B cell (primary cell): ENCODE measurements at regions not wholly inside any gene's neighbourhood (a gene's known extent, or its start where the extent isn't known, plus 50 kb on each side); places are given as distances from the start of the nearest gene placed in this dataset.

Source experiments
- ATAC-seq: fragments of 200-7000 bp; cut with Tn5 transposase; one replicate; pipeline ENCODE4 v1.10.0; 2021; ENCODE audit warnings: low read depth, mild to moderate bottlenecking, moderate number of reproducible peaks, moderate library complexity
- CTCF ChIA-PET: fragments of 350-600 bp; sonication (Branson Sonifier 250); formaldehyde crosslinking; loops from one replicate; lab custom pipeline; 2021; ENCODE audit warnings: antibody characterized with exemption, inconsistent platforms; lab: Charles Lee
- POLR2A ChIA-PET: fragments of 350-600 bp; sonication (Branson Sonifier 250); formaldehyde crosslinking; loops from one replicate; lab custom pipeline; 2021; ENCODE audit warnings: antibody characterized with exemption; lab: Charles Lee
- DNase-seq: peaks from one replicate; pipeline ENCODE4 v3.0.0; 2013
- H2AFZ ChIP-seq: 2 replicates; pipeline ENCODE4 v1.6.1; 2012; ENCODE audit warnings: mild to moderate bottlenecking, low read depth, low read length; ENCODE audit not compliant: insufficient read depth, poor library complexity, severe bottlenecking
- H3K27ac ChIP-seq, 2 donors: 1 replicate in 1 of 2; 2 replicates in 1 of 2; pipeline ENCODE4 v1.5.1; 2012 to 2013; ENCODE audit warnings: low read length in 2 of 2, mild to moderate bottlenecking in 2 of 2, moderate library complexity in 1 of 2
- H3K27me3 ChIP-seq, 4 experiments: fragments of 200-600 bp in 1 of 4; sonication (generic) in 1 of 4; replicated peaks in 1 of 4; 1 replicate in 2 of 4; 2 replicates in 2 of 4; pipeline versions ENCODE4 v1.6.1 to v1.7.0; 2013 to 2016; ENCODE audit warnings: low read length in 3 of 4, mild to moderate bottlenecking in 2 of 4, mixed read lengths in 1 of 4, moderate library complexity in 1 of 4; ENCODE audit not compliant: insufficient read depth in 4 of 4, control insufficient read depth in 3 of 4; ENCODE audit errors: control extremely low read depth in 1 of 4
- H3K36me3 ChIP-seq, 2 experiments: replicated peaks in 1 of 2; 1 replicate in 1 of 2; 2 replicates in 1 of 2; pipeline versions ENCODE4 v1.6.1 to v1.7.1; 2013; ENCODE audit warnings: low read length in 1 of 2; ENCODE audit not compliant: insufficient read depth in 2 of 2, control insufficient read depth in 1 of 2; ENCODE audit errors: control extremely low read depth in 1 of 2, extremely low read depth in 1 of 2
- H3K4me1 ChIP-seq, 2 donors: fragments of 200-600 bp in 1 of 2; sonication (generic) in 1 of 2; 1 replicate in 1 of 2; 2 replicates in 1 of 2; pipeline versions ENCODE4 v1.5.1 to v1.6.1; 2013 to 2017; ENCODE audit warnings: low read length in 2 of 2; ENCODE audit not compliant: control insufficient read depth in 2 of 2, insufficient read depth in 2 of 2
- H3K4me2 ChIP-seq: replicated peaks from 2 replicates; pipeline ENCODE3; 2012; ENCODE audit warnings: mild to moderate bottlenecking, low read depth, low read length; ENCODE audit not compliant: poor library complexity, severe bottlenecking
- H3K4me3 ChIP-seq, 5 experiments: fragments of 200-600 bp in 1 of 5; sonication (generic) in 1 of 5; 1 replicate in 3 of 5; 2 replicates in 2 of 5; pipeline versions ENCODE4 v1.5.1 to v1.7.0; 2011 to 2016; ENCODE audit warnings: low read length in 4 of 5, mild to moderate bottlenecking in 4 of 5, low read depth in 2 of 5, control low read depth in 1 of 5, moderate library complexity in 1 of 5; ENCODE audit not compliant: insufficient read depth in 1 of 5; ENCODE audit errors: control extremely low read depth in 1 of 5, extremely low read depth in 1 of 5
- H3K79me2 ChIP-seq: fragments of 200-600 bp; sonication (generic); one replicate; pipeline ENCODE4 v1.6.0; 2016; ENCODE audit warnings: low read length; ENCODE audit not compliant: control insufficient read depth, insufficient read depth
- H3K9ac ChIP-seq: fragments of 200-600 bp; sonication (generic); 2 replicates; pipeline ENCODE4 v1.6.1; 2017; ENCODE audit warnings: mild to moderate bottlenecking, low read length, moderate library complexity
- H3K9me3 ChIP-seq, 3 donors: one replicate each; pipeline versions ENCODE4 v1.6.1 to v1.7.1; 2013; ENCODE audit warnings: low read length in 2 of 3; ENCODE audit not compliant: control insufficient read depth in 2 of 3, insufficient read depth in 1 of 3; ENCODE audit errors: control extremely low read depth in 1 of 3
- H4K20me1 ChIP-seq: 2 replicates; pipeline ENCODE4 v1.6.0; 2012; ENCODE audit warnings: mild to moderate bottlenecking, low read length; ENCODE audit not compliant: insufficient read depth, control insufficient read depth, poor library complexity, severe bottlenecking
- H3K27ac Mint-ChIP-seq: one replicate; pipeline ENCODE4 v1.8.0; 2021; ENCODE audit warnings: mixed read lengths
- H3K27me3 Mint-ChIP-seq: one replicate; pipeline ENCODE4 v1.8.0; 2021; ENCODE audit warnings: mixed read lengths
- H3K4me1 Mint-ChIP-seq: one replicate; pipeline ENCODE4 v1.8.0; 2021; ENCODE audit warnings: mixed read lengths
- H3K4me3 Mint-ChIP-seq: one replicate; pipeline ENCODE4 v1.8.0; 2021; ENCODE audit warnings: mixed read lengths
- H3K9me3 Mint-ChIP-seq: one replicate; pipeline ENCODE4 v1.8.0; 2022; ENCODE audit warnings: mixed read lengths; ENCODE audit not compliant: insufficient read depth
- EZH2 ChIP-seq: IDR thresholded peaks from 2 replicates; pipeline ENCODE4 v1.6.1; 2012; ENCODE audit warnings: borderline replicate concordance, low read depth, mild to moderate bottlenecking, moderate library complexity, low read length; ENCODE audit not compliant: insufficient read depth, poor library complexity, severe bottlenecking
- WGBS: methylation state at CpG from one replicate; pipeline ENCODE4 v1.1.5; 2013; ENCODE audit warnings: missing lambda C conversion rate; ENCODE audit not compliant: insufficient coverage; 5-methylcytosine and 5-hydroxymethylcytosine counted together
- intact Hi-C: fragments of 100-400 bp; cut with micrococcal nuclease; formaldehyde crosslinking; loops from one replicate; pipeline ENCODE4 v1.10.0; 2022
- TF ChIP-seq, protein P1 (sequence below): fragments of 200-600 bp; IDR thresholded peaks from one replicate; pipeline ENCODE4 v1.8.0; 2022; ENCODE audit warnings: antibody characterized with exemption, mild to moderate bottlenecking

DNA sequence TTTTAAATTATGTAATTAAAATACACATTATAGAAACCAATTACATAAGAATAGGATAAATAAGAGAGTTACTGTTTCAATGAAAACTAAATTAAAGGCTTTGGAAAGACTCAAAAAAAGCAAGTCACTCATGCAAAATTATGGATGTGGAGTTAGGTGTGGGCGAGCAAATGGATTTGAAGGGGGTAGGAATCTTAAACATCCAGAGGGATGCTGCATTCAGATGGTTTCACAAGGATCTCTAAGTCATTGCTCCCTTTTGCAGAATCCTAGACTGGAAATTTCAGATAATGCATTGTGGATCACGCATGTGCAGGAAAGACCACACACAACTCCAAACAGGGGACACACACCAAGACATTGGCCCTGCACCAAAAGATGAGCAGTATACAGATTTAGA, 57.5 kb downstream of the DRD1 start:
- Mint-ChIP-seq H3K4me1 (no peaks in the 10 kb centered on the region), H3K27ac (no peak overlapping the region), H3K9me3 (no peaks in the 10 kb centered on the region), H3K27me3 (no peaks in the 10 kb centered on the region), H3K4me3 (no peak overlapping the region)
- no peak overlapping the region for H3K4me2 ChIP-seq
- no peak overlapping the region for H3K9ac ChIP-seq
- TF ChIP-seq EZH2: no peak
- TF ChIP-seq, protein P1, sequence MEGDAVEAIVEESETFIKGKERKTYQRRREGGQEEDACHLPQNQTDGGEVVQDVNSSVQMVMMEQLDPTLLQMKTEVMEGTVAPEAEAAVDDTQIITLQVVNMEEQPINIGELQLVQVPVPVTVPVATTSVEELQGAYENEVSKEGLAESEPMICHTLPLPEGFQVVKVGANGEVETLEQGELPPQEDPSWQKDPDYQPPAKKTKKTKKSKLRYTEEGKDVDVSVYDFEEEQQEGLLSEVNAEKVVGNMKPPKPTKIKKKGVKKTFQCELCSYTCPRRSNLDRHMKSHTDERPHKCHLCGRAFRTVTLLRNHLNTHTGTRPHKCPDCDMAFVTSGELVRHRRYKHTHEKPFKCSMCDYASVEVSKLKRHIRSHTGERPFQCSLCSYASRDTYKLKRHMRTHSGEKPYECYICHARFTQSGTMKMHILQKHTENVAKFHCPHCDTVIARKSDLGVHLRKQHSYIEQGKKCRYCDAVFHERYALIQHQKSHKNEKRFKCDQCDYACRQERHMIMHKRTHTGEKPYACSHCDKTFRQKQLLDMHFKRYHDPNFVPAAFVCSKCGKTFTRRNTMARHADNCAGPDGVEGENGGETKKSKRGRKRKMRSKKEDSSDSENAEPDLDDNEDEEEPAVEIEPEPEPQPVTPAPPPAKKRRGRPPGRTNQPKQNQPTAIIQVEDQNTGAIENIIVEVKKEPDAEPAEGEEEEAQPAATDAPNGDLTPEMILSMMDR: no peak
- no peak overlapping the region for H3K4me3 ChIP-seq
- DNase-seq (no peak), ATAC-seq (no peak)
- no peak overlapping the region for H2AFZ ChIP-seq
- intact Hi-C loops: no loop called here
- peaks cover 0 to 3% (median 0%) of the 10 kb centered on the region in 3 donors for H3K9me3 ChIP-seq
- no peak overlapping the region for H3K27ac ChIP-seq
- no peaks in the 10 kb centered on the region for H3K79me2 ChIP-seq
- no peaks in the 10 kb centered on the region for H3K36me3 ChIP-seq
- no peaks in the 10 kb centered on the region for H3K4me1 ChIP-seq
- ChIA-PET POLR2A (no interaction called here), CTCF (no interaction called here)
- H4K20me1 ChIP-seq: no peaks in the 10 kb centered on the region
- no CpG with 5 or more reads among the region's 2 CpGs for WGBS
- no peaks in the 10 kb centered on the region for H3K27me3 ChIP-seq

DNA sequence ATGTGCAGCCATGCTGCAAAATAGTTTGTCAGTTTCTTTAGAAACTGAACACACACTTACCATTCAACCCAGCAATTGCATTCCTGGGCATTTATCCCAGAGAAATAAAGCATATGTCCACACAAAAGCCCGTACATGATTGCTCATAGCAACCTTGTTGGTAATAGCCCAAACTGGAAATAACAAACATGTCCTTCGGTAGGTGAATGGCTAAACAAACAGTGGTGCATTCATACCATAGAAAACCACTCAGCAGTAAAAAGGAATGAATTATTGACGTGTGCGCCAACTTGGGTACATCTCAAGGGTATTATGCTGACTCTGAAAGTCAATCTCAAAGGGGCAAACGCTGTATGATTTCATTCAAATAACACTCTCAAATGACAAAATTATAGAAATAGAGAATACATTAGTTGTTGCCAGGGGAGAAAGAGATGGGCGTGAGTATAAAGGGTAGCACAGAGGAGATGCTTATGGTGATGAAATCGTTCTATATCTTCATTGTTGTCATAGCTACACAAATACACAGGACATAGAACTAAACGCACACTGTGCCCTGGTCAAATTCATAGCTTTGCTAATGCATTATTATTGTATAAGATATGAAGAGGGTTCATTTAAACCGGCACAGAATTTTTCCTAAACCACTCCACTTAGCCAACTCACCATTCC, 58.2 kb downstream of the DRD1 start:
- DNase-seq: no peak
- ChIA-PET POLR2A (no interaction called here), CTCF (no interaction called here)
- TF ChIP-seq, protein P1: no peak
- TF ChIP-seq EZH2: no peak
- Mint-ChIP-seq H3K9me3 (no peaks in the 10 kb centered on the region), H3K27ac (no peak overlapping the region), H3K27me3 (no peaks in the 10 kb centered on the region), H3K4me1 (no peaks in the 10 kb centered on the region), H3K4me3 (no peak overlapping the region)
- Histone ChIP-seq H4K20me1 (no peaks in the 10 kb centered on the region), H3K4me2 (no peak overlapping the region), H3K36me3 (no peaks in the 10 kb centered on the region), H3K4me1 (no peaks in the 10 kb centered on the region), H2AFZ (no peak overlapping the region), H3K9me3 (peaks cover 0 to 3% (median 0%) of the 10 kb centered on the region in 3 donors), H3K4me3 (no peak overlapping the region), H3K27me3 (no peaks in the 10 kb centered on the region), H3K9ac (no peak overlapping the region), H3K27ac (no peak overlapping the region), H3K79me2 (no peaks in the 10 kb centered on the region)
- intact Hi-C loops: no loop called here
- no peak for ATAC-seq
- 100% methylated on average over 2 of the region's 9 CpGs for WGBS
